Natural killer cell (primary cell): ENCODE measurements at regions not wholly inside any gene's neighbourhood (a gene's known extent, or its start where the extent isn't known, plus 50 kb on each side); places are given as distances from the start of the nearest gene placed in this dataset.

Source experiments
- ATAC-seq, 3 donors: fragments of 150-1000 bp in 2 of 3; fragments of 200-7000 bp in 1 of 3; cut with Tn5 transposase; 1 replicate in 1 of 3; 2 replicates in 2 of 3; pipeline ENCODE4 v1.10.0; 2021; ENCODE audit warnings: mild to moderate bottlenecking in 2 of 3, moderate library complexity in 2 of 3
- DNase-seq, 2 donors: peaks; one replicate each; pipeline versions ENCODE4 v3.0.0 to v3.0.0-alpha.2; 2013 to 2021; ENCODE audit warnings: mixed read lengths in 1 of 2
- H3K27ac ChIP-seq: one replicate; pipeline ENCODE4 v1.5.1; 2013; ENCODE audit warnings: mild to moderate bottlenecking, low read length
- H3K27me3 ChIP-seq: one replicate; pipeline ENCODE4 v1.6.1; 2013; ENCODE audit warnings: low read length; ENCODE audit not compliant: control insufficient read depth, insufficient read depth
- H3K36me3 ChIP-seq: one replicate; pipeline ENCODE4 v1.6.1; 2013; ENCODE audit warnings: low read length; ENCODE audit not compliant: control insufficient read depth, insufficient read depth
- H3K4me1 ChIP-seq: one replicate; pipeline ENCODE4 v1.6.1; 2013; ENCODE audit warnings: low read length; ENCODE audit not compliant: control insufficient read depth, insufficient read depth
- H3K4me3 ChIP-seq: one replicate; pipeline ENCODE4 v1.5.1; 2013; ENCODE audit warnings: low read length
- H3K9me3 ChIP-seq: one replicate; pipeline ENCODE4 v1.6.1; 2013; ENCODE audit warnings: low read length; ENCODE audit not compliant: control insufficient read depth, insufficient read depth
- H3K27ac Mint-ChIP-seq, 2 donors: one replicate each; pipeline ENCODE4 v1.8.0; 2022; ENCODE audit warnings: mild to moderate bottlenecking in 2 of 2, mixed read lengths in 2 of 2, moderate library complexity in 1 of 2
- H3K27me3 Mint-ChIP-seq, 2 donors: one replicate each; pipeline ENCODE4 v1.8.0; 2022; ENCODE audit warnings: low read depth in 2 of 2, mixed read lengths in 2 of 2
- H3K36me3 Mint-ChIP-seq: one replicate; pipeline ENCODE4 v1.8.0; 2022; ENCODE audit warnings: mixed read lengths
- H3K4me1 Mint-ChIP-seq, 2 donors: one replicate each; pipeline ENCODE4 v1.8.0; 2022; ENCODE audit warnings: mixed read lengths in 2 of 2
- H3K4me3 Mint-ChIP-seq: one replicate; pipeline ENCODE4 v1.8.0; 2022; ENCODE audit warnings: mild to moderate bottlenecking, moderate library complexity, mixed read lengths
- H3K9me3 Mint-ChIP-seq, 2 donors: one replicate each; pipeline ENCODE4 v1.8.0; 2022; ENCODE audit warnings: mixed read lengths in 2 of 2
- WGBS: methylation state at CpG from one replicate; pipeline ENCODE4 v1.1.7; 2013; ENCODE audit warnings: missing lambda C conversion rate; ENCODE audit not compliant: insufficient coverage; 5-methylcytosine and 5-hydroxymethylcytosine counted together
- intact Hi-C: fragments of 100-400 bp; cut with micrococcal nuclease; formaldehyde crosslinking; loops from one replicate; pipeline ENCODE4 v1.14.2; 2022
- TF ChIP-seq, protein P1 (sequence below): fragments of 200-600 bp; IDR thresholded peaks from one replicate; pipeline ENCODE4 v1.8.0; 2022; ENCODE audit warnings: antibody characterized with exemption

DNA sequence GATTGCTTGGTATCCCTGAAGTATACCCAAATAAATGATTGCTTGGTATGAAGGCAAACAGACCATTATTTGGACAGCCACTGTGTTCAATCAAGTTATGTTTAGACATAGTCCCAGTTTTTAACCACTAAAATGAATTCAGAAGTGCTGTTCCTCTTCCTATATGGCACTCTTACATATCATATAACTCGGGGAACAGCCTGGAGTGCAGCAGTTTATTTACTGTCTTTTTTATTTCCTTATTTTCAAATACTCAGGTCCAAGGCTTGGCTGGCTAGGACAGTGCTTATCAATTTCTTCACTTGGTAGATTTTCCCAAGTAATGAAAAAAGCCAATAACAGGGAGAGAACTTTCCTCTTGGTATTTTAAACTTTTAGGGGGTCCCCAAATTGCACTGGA lies 58.6 kb upstream of the CCDC112 start:
- Mint-ChIP-seq H3K9me3 (no peaks in the 10 kb centered on the region), H3K4me3 (no peak overlapping the region), H3K4me1 (no peaks in the 10 kb centered on the region), H3K36me3 (no peaks in the 10 kb centered on the region), H3K27ac (no peak overlapping the region), H3K27me3 (peaks cover 2 to 11% of the 10 kb centered on the region in 2 donors)
- ATAC-seq = no peak
- no peaks in the 10 kb centered on the region for H3K27me3 ChIP-seq
- no peak for DNase-seq
- WGBS = 71% methylated on average over 1 of the region's 1 CpG
- no peak overlapping the region for H3K4me3 ChIP-seq
- TF ChIP-seq, protein P1, sequence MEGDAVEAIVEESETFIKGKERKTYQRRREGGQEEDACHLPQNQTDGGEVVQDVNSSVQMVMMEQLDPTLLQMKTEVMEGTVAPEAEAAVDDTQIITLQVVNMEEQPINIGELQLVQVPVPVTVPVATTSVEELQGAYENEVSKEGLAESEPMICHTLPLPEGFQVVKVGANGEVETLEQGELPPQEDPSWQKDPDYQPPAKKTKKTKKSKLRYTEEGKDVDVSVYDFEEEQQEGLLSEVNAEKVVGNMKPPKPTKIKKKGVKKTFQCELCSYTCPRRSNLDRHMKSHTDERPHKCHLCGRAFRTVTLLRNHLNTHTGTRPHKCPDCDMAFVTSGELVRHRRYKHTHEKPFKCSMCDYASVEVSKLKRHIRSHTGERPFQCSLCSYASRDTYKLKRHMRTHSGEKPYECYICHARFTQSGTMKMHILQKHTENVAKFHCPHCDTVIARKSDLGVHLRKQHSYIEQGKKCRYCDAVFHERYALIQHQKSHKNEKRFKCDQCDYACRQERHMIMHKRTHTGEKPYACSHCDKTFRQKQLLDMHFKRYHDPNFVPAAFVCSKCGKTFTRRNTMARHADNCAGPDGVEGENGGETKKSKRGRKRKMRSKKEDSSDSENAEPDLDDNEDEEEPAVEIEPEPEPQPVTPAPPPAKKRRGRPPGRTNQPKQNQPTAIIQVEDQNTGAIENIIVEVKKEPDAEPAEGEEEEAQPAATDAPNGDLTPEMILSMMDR = no peak
- no peak overlapping the region for H3K27ac ChIP-seq
- H3K4me1 ChIP-seq = no peaks in the 10 kb centered on the region
- no peaks in the 10 kb centered on the region for H3K36me3 ChIP-seq
- H3K9me3 ChIP-seq = no peaks in the 10 kb centered on the region
- intact Hi-C loops = no loop called here

DNA sequence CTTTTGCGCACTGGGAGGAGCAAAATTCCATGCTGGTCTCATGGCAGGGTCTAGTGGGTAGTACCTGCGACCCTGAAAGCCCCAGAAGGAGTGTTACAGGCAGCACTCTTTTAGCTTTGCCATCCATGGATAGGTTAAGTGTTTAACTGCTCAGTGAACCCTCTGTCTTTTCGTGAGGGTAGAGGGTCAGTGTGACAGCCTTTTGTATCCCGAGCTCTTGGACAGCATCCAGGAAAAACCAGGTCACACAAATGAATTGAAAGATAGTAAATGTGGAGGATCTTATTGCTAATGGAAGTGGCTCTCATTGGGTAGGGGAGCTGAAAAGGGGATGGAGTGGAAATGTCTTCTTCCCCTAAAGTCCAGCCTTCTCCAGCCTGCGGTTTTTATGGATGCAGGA lies 57.8 kb upstream of the CCDC112 start:
- Mint-ChIP-seq H3K9me3 (no peaks in the 10 kb centered on the region), H3K27ac (no peak overlapping the region), H3K36me3 (no peaks in the 10 kb centered on the region), H3K4me1 (no peaks in the 10 kb centered on the region), H3K4me3 (no peak overlapping the region), H3K27me3 (peaks cover 8 to 9% of the 10 kb centered on the region in 2 donors)
- Histone ChIP-seq H3K4me1 (no peaks in the 10 kb centered on the region), H3K4me3 (no peak overlapping the region), H3K27ac (no peak overlapping the region), H3K27me3 (no peaks in the 10 kb centered on the region), H3K9me3 (no peaks in the 10 kb centered on the region), H3K36me3 (no peaks in the 10 kb centered on the region)
- 63% methylated on average over 5 of the region's 5 CpGs for WGBS
- DNase-seq (no peak), ATAC-seq (no peak)
- TF ChIP-seq, protein P1 = no peak
- intact Hi-C loops = no loop called here

DNA sequence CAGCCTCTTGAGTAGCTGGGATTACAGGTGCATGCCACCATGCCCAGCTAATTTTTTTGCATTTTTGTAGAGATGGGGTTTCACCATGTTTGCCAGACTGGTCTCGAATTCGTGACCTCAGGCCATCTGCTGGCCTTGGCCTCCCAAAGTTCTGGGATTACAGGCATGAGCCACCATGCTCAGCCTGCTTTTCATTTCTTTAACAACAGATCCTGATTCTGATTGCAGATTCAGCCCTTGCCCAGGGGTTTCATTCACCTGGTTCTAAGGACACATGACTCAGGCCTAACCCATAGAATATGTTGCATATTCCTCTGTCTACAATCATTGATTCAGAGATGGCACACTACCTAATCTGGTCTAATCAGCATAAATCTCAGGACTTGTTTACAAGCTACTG lies 56.1 kb upstream of the CCDC112 start:
- intact Hi-C loops = no loop called here
- H3K36me3 ChIP-seq = no peaks in the 10 kb centered on the region
- no peaks in the 10 kb centered on the region for H3K27me3 ChIP-seq
- Mint-ChIP-seq H3K4me1 (no peaks in the 10 kb centered on the region), H3K27me3 (peaks cover 9% of the 10 kb centered on the region in 2 donors), H3K36me3 (no peaks in the 10 kb centered on the region), H3K27ac (no peak overlapping the region), H3K9me3 (no peaks in the 10 kb centered on the region), H3K4me3 (no peak overlapping the region)
- H3K27ac ChIP-seq = no peak overlapping the region
- ATAC-seq (no peak), DNase-seq (no peak)
- 85% methylated on average over 2 of the region's 2 CpGs for WGBS
- H3K4me1 ChIP-seq = no peaks in the 10 kb centered on the region
- H3K9me3 ChIP-seq = no peaks in the 10 kb centered on the region
- TF ChIP-seq, protein P1 = no peak
- no peak overlapping the region for H3K4me3 ChIP-seq

DNA sequence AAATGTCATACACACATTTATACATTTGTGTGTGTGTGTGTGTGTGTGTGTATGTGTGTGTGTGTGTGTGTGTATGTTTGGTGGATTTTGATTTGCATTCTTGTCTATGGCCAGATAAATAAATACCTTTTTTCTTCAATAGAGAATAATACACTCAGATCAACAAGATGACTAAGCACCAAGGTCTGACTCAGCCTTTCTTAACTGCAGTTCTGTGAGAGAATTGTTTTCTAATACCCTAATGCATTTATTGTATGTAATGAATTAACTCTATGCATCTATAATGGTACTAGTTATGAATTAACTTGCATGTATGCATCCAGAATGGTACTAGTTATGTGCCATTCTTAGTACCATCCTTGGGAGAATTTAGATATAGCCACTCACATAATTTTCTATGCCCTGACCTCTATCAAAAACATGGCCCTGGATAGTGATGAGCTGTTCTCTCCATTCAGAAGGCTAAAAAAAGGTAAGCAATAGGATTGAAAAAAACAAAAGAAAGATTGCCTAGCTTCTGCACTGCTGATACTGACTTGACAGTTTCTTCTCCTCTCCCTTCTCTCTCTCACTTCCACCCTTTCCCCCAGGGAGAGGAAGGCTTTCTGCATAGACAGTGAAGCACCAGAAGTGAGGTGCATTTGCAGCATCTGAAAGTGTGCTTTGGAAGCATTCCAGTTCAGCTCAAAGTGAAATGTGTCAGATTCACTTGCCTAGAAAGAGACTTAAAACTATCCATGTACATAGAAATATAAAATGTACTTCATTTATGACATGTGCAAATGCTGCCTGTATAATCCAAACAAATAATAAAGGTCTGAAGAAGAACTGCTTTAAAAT lies 55.1 kb upstream of the CCDC112 start:
- H3K9me3 ChIP-seq = no peaks in the 10 kb centered on the region
- ATAC-seq = no peak
- Mint-ChIP-seq H3K27me3 (peaks cover 9% of the 10 kb centered on the region in 2 donors), H3K9me3 (no peaks in the 10 kb centered on the region), H3K4me3 (no peak overlapping the region), H3K36me3 (no peaks in the 10 kb centered on the region), H3K4me1 (no peaks in the 10 kb centered on the region), H3K27ac (no peak overlapping the region)
- no peak for DNase-seq
- H3K4me1 ChIP-seq = no peaks in the 10 kb centered on the region
- H3K4me3 ChIP-seq = no peak overlapping the region
- intact Hi-C loops = no loop called here
- TF ChIP-seq, protein P1 = no peak
- H3K27ac ChIP-seq = no peak overlapping the region
- H3K36me3 ChIP-seq = no peaks in the 10 kb centered on the region
- H3K27me3 ChIP-seq = no peaks in the 10 kb centered on the region
